Mesothelial cell of epicardium (in vitro differentiated cells): ENCODE measurements at regions not wholly inside any gene's neighbourhood (a gene's known extent, or its start where the extent isn't known, plus 50 kb on each side); places are given as distances from the start of the nearest gene placed in this dataset.

Source experiments
- DNase-seq, 2 experiments: peaks; one replicate each; pipeline ENCODE4 v3.0.0; 2021; ENCODE audit warnings: low spot score in 2 of 2; ENCODE audit not compliant: unreplicated experiment in 2 of 2
- H3K27ac Mint-ChIP-seq: 2 replicates; pipeline ENCODE4 v1.8.0; 2021; ENCODE audit warnings: mixed read lengths
- H3K27me3 Mint-ChIP-seq: 2 replicates; pipeline ENCODE4 v1.8.0; 2021; ENCODE audit warnings: low read depth, mixed read lengths
- H3K36me3 Mint-ChIP-seq: 2 replicates; pipeline ENCODE4 v1.8.0; 2021; ENCODE audit warnings: mixed read lengths
- H3K4me1 Mint-ChIP-seq: 2 replicates; pipeline ENCODE4 v1.8.0; 2021; ENCODE audit warnings: mixed read lengths
- H3K4me3 Mint-ChIP-seq: 2 replicates; pipeline ENCODE4 v1.8.0; 2021; ENCODE audit warnings: mild to moderate bottlenecking, moderate library complexity, mixed read lengths
- H3K9me3 Mint-ChIP-seq: 2 replicates; pipeline ENCODE4 v1.8.0; 2021; ENCODE audit warnings: mixed read lengths
- TF ChIP-seq, protein P1 (sequence below): fragments of 200-600 bp; sonication (generic); IDR thresholded peaks from one replicate; pipeline ENCODE4 v1.5.0; 2021; ENCODE audit warnings: antibody characterized with exemption; ENCODE audit not compliant: unreplicated experiment

GRCh38 chr4:166414431-166414830, 541.4 kb downstream of the TLL1 start:
- H3K27me3 Mint-ChIP-seq = no peaks in the 10 kb centered on the region
- H3K27ac Mint-ChIP-seq = no peak overlapping the region
- peaks cover 2% of the 10 kb centered on the region for H3K36me3 Mint-ChIP-seq
- H3K9me3 Mint-ChIP-seq = peaks cover 31% of the 10 kb centered on the region
- H3K4me3 Mint-ChIP-seq = no peak overlapping the region
- TF ChIP-seq, protein P1, sequence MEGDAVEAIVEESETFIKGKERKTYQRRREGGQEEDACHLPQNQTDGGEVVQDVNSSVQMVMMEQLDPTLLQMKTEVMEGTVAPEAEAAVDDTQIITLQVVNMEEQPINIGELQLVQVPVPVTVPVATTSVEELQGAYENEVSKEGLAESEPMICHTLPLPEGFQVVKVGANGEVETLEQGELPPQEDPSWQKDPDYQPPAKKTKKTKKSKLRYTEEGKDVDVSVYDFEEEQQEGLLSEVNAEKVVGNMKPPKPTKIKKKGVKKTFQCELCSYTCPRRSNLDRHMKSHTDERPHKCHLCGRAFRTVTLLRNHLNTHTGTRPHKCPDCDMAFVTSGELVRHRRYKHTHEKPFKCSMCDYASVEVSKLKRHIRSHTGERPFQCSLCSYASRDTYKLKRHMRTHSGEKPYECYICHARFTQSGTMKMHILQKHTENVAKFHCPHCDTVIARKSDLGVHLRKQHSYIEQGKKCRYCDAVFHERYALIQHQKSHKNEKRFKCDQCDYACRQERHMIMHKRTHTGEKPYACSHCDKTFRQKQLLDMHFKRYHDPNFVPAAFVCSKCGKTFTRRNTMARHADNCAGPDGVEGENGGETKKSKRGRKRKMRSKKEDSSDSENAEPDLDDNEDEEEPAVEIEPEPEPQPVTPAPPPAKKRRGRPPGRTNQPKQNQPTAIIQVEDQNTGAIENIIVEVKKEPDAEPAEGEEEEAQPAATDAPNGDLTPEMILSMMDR = no peak
- peaks cover 4% of the 10 kb centered on the region for H3K4me1 Mint-ChIP-seq
- no peak for DNase-seq

- H3K4me3 Mint-ChIP-seq = no peak overlapping the region
- H3K27me3 Mint-ChIP-seq = no peaks in the 10 kb centered on the region
- peaks cover 35% of the 10 kb centered on the region for H3K9me3 Mint-ChIP-seq
- no peak overlapping the region for H3K27ac Mint-ChIP-seq
- no peak for DNase-seq
- H3K4me1 Mint-ChIP-seq = peaks cover 4% of the 10 kb centered on the region
- peaks cover 2% of the 10 kb centered on the region for H3K36me3 Mint-ChIP-seq
- TF ChIP-seq, protein P1 = no peak
These were observed 542.7 kb downstream of the TLL1 start for GRCh38 chr4:166415749-166416148.

DNA sequence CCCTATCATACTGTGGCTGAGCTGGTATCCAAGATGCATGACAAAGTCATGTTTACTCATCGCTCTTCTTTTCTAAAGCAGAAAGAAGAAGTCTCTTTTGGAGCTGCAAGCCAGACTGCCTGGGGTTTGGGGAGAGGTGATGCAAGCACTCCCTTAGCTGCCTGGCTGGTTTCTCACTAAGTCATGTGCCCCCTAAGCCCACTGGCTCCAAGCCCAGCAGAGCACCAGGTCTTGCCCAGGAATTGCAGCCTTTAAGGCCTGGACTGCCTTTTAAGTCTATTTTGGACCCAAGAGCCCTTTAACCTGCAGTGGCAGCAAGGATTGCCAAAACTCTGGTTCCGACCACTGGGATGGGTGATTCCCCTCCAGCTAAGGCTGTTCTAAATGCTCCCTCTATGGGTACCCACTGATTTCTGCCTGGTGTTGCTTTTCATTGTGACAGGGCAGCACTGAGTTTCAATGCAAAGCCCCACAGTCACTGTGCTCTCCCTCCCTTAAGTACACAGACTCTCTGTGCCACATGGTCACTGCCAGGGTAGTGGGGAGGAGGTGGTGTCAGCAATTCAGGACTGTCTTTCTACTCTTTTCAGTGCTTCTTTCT, 548.6 kb downstream of the TLL1 start:
- Mint-ChIP-seq H3K36me3 (peaks cover 2% of the 10 kb centered on the region), H3K4me3 (no peak overlapping the region), H3K9me3 (peaks cover 25% of the 10 kb centered on the region), H3K4me1 (no peaks in the 10 kb centered on the region), H3K27ac (no peak overlapping the region), H3K27me3 (no peaks in the 10 kb centered on the region)
- TF ChIP-seq, protein P1 = no peak
- DNase-seq = no peak

- Mint-ChIP-seq H3K27me3 (no peaks in the 10 kb centered on the region), H3K36me3 (no peaks in the 10 kb centered on the region), H3K9me3 (peaks cover 18% of the 10 kb centered on the region), H3K27ac (no peak overlapping the region), H3K4me3 (no peak overlapping the region), H3K4me1 (no peaks in the 10 kb centered on the region)
- no peak for DNase-seq
- TF ChIP-seq, protein P1 = no peak
These were observed 549.4 kb downstream of the TLL1 start for GRCh38 chr4:166422475-166422874.

DNA sequence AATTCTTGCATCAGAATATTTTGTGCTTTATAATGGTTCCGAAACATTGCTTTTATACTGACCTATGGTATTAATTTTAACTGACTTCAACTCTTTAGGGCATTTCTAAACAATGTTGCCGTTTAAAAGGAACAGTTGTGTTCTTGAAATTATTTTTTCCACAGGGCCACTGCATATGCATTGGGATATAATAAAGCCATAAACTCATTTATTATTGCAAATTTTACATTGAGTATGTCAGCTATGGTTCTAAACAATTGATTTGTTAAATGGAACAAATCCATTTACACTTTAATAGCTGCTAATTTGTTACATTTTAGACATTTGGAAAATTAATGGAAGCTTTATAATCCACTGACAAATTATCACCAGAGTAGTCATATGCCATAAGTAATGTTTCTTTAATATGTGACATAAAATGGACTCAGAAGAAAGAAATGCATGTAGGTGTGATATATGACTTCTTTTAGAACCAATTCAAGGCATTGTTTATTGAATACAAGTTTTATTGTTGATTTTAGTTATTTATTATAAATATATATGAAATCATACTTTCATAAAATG, 553.3 kb downstream of the TLL1 start:
- no peaks in the 10 kb centered on the region for H3K4me1 Mint-ChIP-seq
- DNase-seq = no peak
- H3K9me3 Mint-ChIP-seq = no peaks in the 10 kb centered on the region
- H3K27ac Mint-ChIP-seq = no peak overlapping the region
- H3K27me3 Mint-ChIP-seq = no peaks in the 10 kb centered on the region
- TF ChIP-seq, protein P1 = no peak
- H3K4me3 Mint-ChIP-seq = no peak overlapping the region
- H3K36me3 Mint-ChIP-seq = no peaks in the 10 kb centered on the region
